ENCODE measurements at regions not wholly inside any gene's neighbourhood (a gene's known extent, or its start where the extent isn't known, plus 50 kb on each side); places are given as distances from the start of the nearest gene placed in this dataset.

GRCh38 chr9:102796244-102796643, 198.9 kb upstream of the CYLC2 start:
- Histone ChIP-seq H3K27me3 (ENCODE audit: insufficient read depth, poor library complexity, severe bottlenecking) (peaks cover 6% of the 10 kb centered on the region), H3K4me1 (ENCODE audit: insufficient read depth, poor library complexity, severe bottlenecking) (no peaks in the 10 kb centered on the region), H3K27ac (ENCODE audit: poor library complexity, severe bottlenecking) (no peak overlapping the region), H3K4me3 (ENCODE audit: severe bottlenecking) (no peak overlapping the region), H3K9me3 (ENCODE audit: severe bottlenecking) (no peaks in the 10 kb centered on the region), H3K36me3 (ENCODE audit: low read depth) (no peaks in the 10 kb centered on the region)
- TF ChIP-seq CTCF (IDR thresholded peaks at IDR 0.05; ENCODE audit: poor library complexity, severe bottlenecking) = no peak
- DNase-seq (ENCODE audit: low spot score) (no peak), ATAC-seq (ENCODE audit: low read depth) (no peak)

- Histone ChIP-seq H3K9me3 (ENCODE audit: severe bottlenecking) (no peaks in the 10 kb centered on the region), H3K36me3 (ENCODE audit: low read depth) (no peaks in the 10 kb centered on the region), H3K4me3 (ENCODE audit: severe bottlenecking) (no peak overlapping the region), H3K27me3 (ENCODE audit: insufficient read depth, poor library complexity, severe bottlenecking) (peaks cover 6% of the 10 kb centered on the region), H3K4me1 (ENCODE audit: insufficient read depth, poor library complexity, severe bottlenecking) (no peaks in the 10 kb centered on the region), H3K27ac (ENCODE audit: poor library complexity, severe bottlenecking) (no peak overlapping the region)
- DNase-seq (ENCODE audit: low spot score) (no peak), ATAC-seq (ENCODE audit: low read depth) (no peak)
- TF ChIP-seq CTCF (IDR thresholded peaks at IDR 0.05; ENCODE audit: poor library complexity, severe bottlenecking) = no peak
These were observed 199.6 kb upstream of the CYLC2 start for GRCh38 chr9:102795532-102795931.

GRCh38 chr9:102779356-102779755, 215.8 kb upstream of the CYLC2 start:
- Histone ChIP-seq H3K27ac (ENCODE audit: poor library complexity, severe bottlenecking) (no peak overlapping the region), H3K4me1 (ENCODE audit: insufficient read depth, poor library complexity, severe bottlenecking) (peaks cover 3% of the 10 kb centered on the region), H3K4me3 (ENCODE audit: severe bottlenecking) (no peak overlapping the region), H3K9me3 (ENCODE audit: severe bottlenecking) (peaks cover 2% of the 10 kb centered on the region), H3K36me3 (ENCODE audit: low read depth) (no peaks in the 10 kb centered on the region), H3K27me3 (ENCODE audit: insufficient read depth, poor library complexity, severe bottlenecking) (no peaks in the 10 kb centered on the region)
- no peak for ATAC-seq (ENCODE audit: low read depth)
- DNase-seq (ENCODE audit: low spot score) = no peak
- no peak for TF ChIP-seq CTCF (IDR thresholded peaks at IDR 0.05; ENCODE audit: poor library complexity, severe bottlenecking)

- peaks cover 3% of the 10 kb centered on the region for H3K4me1 ChIP-seq (ENCODE audit: insufficient read depth, poor library complexity, severe bottlenecking)
- H3K9me3 ChIP-seq (ENCODE audit: severe bottlenecking) = peaks cover 2% of the 10 kb centered on the region
- H3K4me3 ChIP-seq (ENCODE audit: severe bottlenecking) = no peak overlapping the region
- no peaks in the 10 kb centered on the region for H3K27me3 ChIP-seq (ENCODE audit: insufficient read depth, poor library complexity, severe bottlenecking)
- TF ChIP-seq CTCF (IDR thresholded peaks at IDR 0.05; ENCODE audit: poor library complexity, severe bottlenecking) = no peak
- no peak overlapping the region for H3K27ac ChIP-seq (ENCODE audit: poor library complexity, severe bottlenecking)
- no peak for DNase-seq (ENCODE audit: low spot score)
- ATAC-seq (ENCODE audit: low read depth) = no peak
- H3K36me3 ChIP-seq (ENCODE audit: low read depth) = no peaks in the 10 kb centered on the region
These were observed 216.4 kb upstream of the CYLC2 start for GRCh38 chr9:102778746-102779145.

- Histone ChIP-seq H3K4me1 (ENCODE audit: insufficient read depth, poor library complexity, severe bottlenecking) (no peaks in the 10 kb centered on the region), H3K4me3 (ENCODE audit: severe bottlenecking) (no peak overlapping the region), H3K9me3 (ENCODE audit: severe bottlenecking) (no peaks in the 10 kb centered on the region), H3K36me3 (ENCODE audit: low read depth) (no peaks in the 10 kb centered on the region), H3K27me3 (ENCODE audit: insufficient read depth, poor library complexity, severe bottlenecking) (peaks cover 2% of the 10 kb centered on the region), H3K27ac (ENCODE audit: poor library complexity, severe bottlenecking) (no peak overlapping the region)
- TF ChIP-seq CTCF (IDR thresholded peaks at IDR 0.05; ENCODE audit: poor library complexity, severe bottlenecking) = no peak
- DNase-seq (ENCODE audit: low spot score) = no peak
- ATAC-seq (ENCODE audit: low read depth) = no peak
These were observed 224.4 kb upstream of the CYLC2 start for GRCh38 chr9:102770704-102771103.

All from RWPE2 (cell line).